ENCODE measurements at regions not wholly inside any gene's neighbourhood (a gene's known extent, or its start where the extent isn't known, plus 50 kb on each side); places are given as distances from the start of the nearest gene placed in this dataset.

- peaks cover 0 to 5% (median 0%) of the 10 kb centered on the region in 3 donors for H3K9me3 ChIP-seq (ENCODE audit: control extremely low read depth in 1 of 3, control insufficient read depth in 2 of 3, insufficient read depth in 1 of 3, low read length in 2 of 3)
- ATAC-seq (ENCODE audit: low read depth) (no peak), DNase-seq (no peak)
- Mint-ChIP-seq H3K27ac (no peak overlapping the region), H3K4me3 (no peak overlapping the region), H3K4me1 (no peaks in the 10 kb centered on the region), H3K9me3 (ENCODE audit: insufficient read depth) (peaks cover 4% of the 10 kb centered on the region), H3K27me3 (no peaks in the 10 kb centered on the region)
- no peak overlapping the region for H2AFZ ChIP-seq (ENCODE audit: insufficient read depth, low read depth, low read length, poor library complexity, severe bottlenecking)
- H4K20me1 ChIP-seq (ENCODE audit: control insufficient read depth, insufficient read depth, low read length, poor library complexity, severe bottlenecking): no peaks in the 10 kb centered on the region
- H3K27ac ChIP-seq (ENCODE audit: low read length in 2 of 2): no peak overlapping the region
- H3K4me1 ChIP-seq (ENCODE audit: control insufficient read depth in 2 of 2, insufficient read depth in 2 of 2, low read length in 2 of 2): no peaks in the 10 kb centered on the region
- H3K79me2 ChIP-seq (ENCODE audit: control insufficient read depth, insufficient read depth, low read length): no peaks in the 10 kb centered on the region
- intact Hi-C loops (cut with micrococcal nuclease): no loop called here
- H3K27me3 ChIP-seq (replicated peaks in 1 of 4; ENCODE audit: control extremely low read depth in 1 of 4, control insufficient read depth in 3 of 4, insufficient read depth in 4 of 4, low read length in 3 of 4): no peaks in the 10 kb centered on the region
- POLR2A ChIA-PET: no interaction called here
- TF ChIP-seq EZH2 (IDR thresholded peaks at IDR 0.05; ENCODE audit: borderline replicate concordance, insufficient read depth, low read depth, low read length, poor library complexity, severe bottlenecking) (no peak), CTCF (IDR thresholded peaks at IDR 0.05) (no peak)
- H3K4me2 ChIP-seq (replicated peaks; ENCODE audit: low read depth, low read length, poor library complexity, severe bottlenecking): no peak overlapping the region
- no peaks in the 10 kb centered on the region for H3K36me3 ChIP-seq (replicated peaks in 1 of 2; ENCODE audit: control extremely low read depth in 1 of 2, control insufficient read depth in 1 of 2, extremely low read depth in 1 of 2, insufficient read depth in 2 of 2, low read length in 1 of 2)
- no peak overlapping the region for H3K4me3 ChIP-seq (ENCODE audit: control extremely low read depth in 1 of 5, extremely low read depth in 1 of 5, insufficient read depth in 1 of 5, low read depth in 2 of 5, low read length in 4 of 5)
- WGBS (ENCODE audit: insufficient coverage): no CpG with 5 or more reads among the region's 4 CpGs
- CTCF ChIA-PET: no interaction called here
- H3K9ac ChIP-seq (ENCODE audit: low read length): no peak overlapping the region
Observed at GRCh38 chr2:107001964-107002696, 116.2 kb upstream of the ST6GAL2 start.

- intact Hi-C loops (cut with micrococcal nuclease): no loop called here
- no peak for ATAC-seq (ENCODE audit: low read depth)
- Histone ChIP-seq H3K4me2 (replicated peaks; ENCODE audit: low read depth, low read length, poor library complexity, severe bottlenecking) (no peak overlapping the region), H3K27ac (ENCODE audit: low read length in 2 of 2) (no peak overlapping the region), H3K4me3 (ENCODE audit: control extremely low read depth in 1 of 5, extremely low read depth in 1 of 5, insufficient read depth in 1 of 5, low read depth in 2 of 5, low read length in 4 of 5) (no peak overlapping the region), H2AFZ (ENCODE audit: insufficient read depth, low read depth, low read length, poor library complexity, severe bottlenecking) (no peak overlapping the region), H3K9me3 (ENCODE audit: control extremely low read depth in 1 of 3, control insufficient read depth in 2 of 3, insufficient read depth in 1 of 3, low read length in 2 of 3) (peaks cover 0 to 8% (median 0%) of the 10 kb centered on the region in 3 donors), H3K9ac (ENCODE audit: low read length) (no peak overlapping the region), H3K27me3 (replicated peaks in 1 of 4; ENCODE audit: control extremely low read depth in 1 of 4, control insufficient read depth in 3 of 4, insufficient read depth in 4 of 4, low read length in 3 of 4) (no peaks in the 10 kb centered on the region), H4K20me1 (ENCODE audit: control insufficient read depth, insufficient read depth, low read length, poor library complexity, severe bottlenecking) (no peaks in the 10 kb centered on the region), H3K79me2 (ENCODE audit: control insufficient read depth, insufficient read depth, low read length) (no peaks in the 10 kb centered on the region), H3K36me3 (replicated peaks in 1 of 2; ENCODE audit: control extremely low read depth in 1 of 2, control insufficient read depth in 1 of 2, extremely low read depth in 1 of 2, insufficient read depth in 2 of 2, low read length in 1 of 2) (no peaks in the 10 kb centered on the region), H3K4me1 (ENCODE audit: control insufficient read depth in 2 of 2, insufficient read depth in 2 of 2, low read length in 2 of 2) (no peaks in the 10 kb centered on the region)
- no peak overlapping the region for H3K27ac Mint-ChIP-seq
- TF ChIP-seq CTCF (IDR thresholded peaks at IDR 0.05): no peak
- POLR2A ChIA-PET: no interaction called here
- 83% methylated on average over 1 of the region's 1 CpG for WGBS (ENCODE audit: insufficient coverage)
- CTCF ChIA-PET: no interaction called here
- no peaks in the 10 kb centered on the region for H3K4me1 Mint-ChIP-seq
- no peak for DNase-seq
- H3K9me3 Mint-ChIP-seq (ENCODE audit: insufficient read depth): peaks cover 4% of the 10 kb centered on the region
- no peaks in the 10 kb centered on the region for H3K27me3 Mint-ChIP-seq
- no peak overlapping the region for H3K4me3 Mint-ChIP-seq
Observed at GRCh38 chr2:107002735-107003134, 116.8 kb upstream of the ST6GAL2 start.

All from B cell (primary cell).